HepG2 (cell line): ENCODE measurements at regions not wholly inside any gene's neighbourhood (a gene's known extent, or its start where the extent isn't known, plus 50 kb on each side); places are given as distances from the start of the nearest gene placed in this dataset.

Experiments
- ATAC-seq: fragments of 200-7000 bp; cut with Tn5 transposase; 3 replicates; pipeline ENCODE4 v1.9.1; 2020; ENCODE audit warnings: mild to moderate bottlenecking, moderate library complexity
- BruUV-seq: library from RNA; stranded (reverse); fragments of 400-500 nt; replicated peaks from 2 replicates; lab custom pipeline; 2021; lab: Mats Ljungman, UMichigan
- CTCF ChIA-PET: fragments of 300-600 bp; formaldehyde crosslinking; extraction: SDS; loops from one replicate; lab custom pipeline; 2021; ENCODE audit warnings: low total read pairs, inconsistent platforms, low intra/inter-chr PET ratio; lab: Yijun Ruan, JAX
- POLR2A ChIA-PET: fragments of 350-600 bp; sonication (Branson Sonifier 250); formaldehyde crosslinking; loops from one replicate; lab custom pipeline; 2020; ENCODE audit warnings: antibody characterized with exemption, inconsistent platforms; lab: Yijun Ruan, JAX
- DNase-seq: peaks from one replicate; pipeline ENCODE4 v3.0.0-alpha.2; 2015; ENCODE audit warnings: low spot score
- FAIRE-seq: peaks from 3 replicates; lab custom pipeline; 2011; peaks lifted over from hg19 to GRCh38; lab: Jason Lieb, UNC
- H2AFZ ChIP-seq: one replicate; pipeline ENCODE4 v1.6.1; 2011; ENCODE audit warnings: low read length, inconsistent platforms
- H3K27ac ChIP-seq: fragments of 300-600 bp; 3 replicates; pipeline ENCODE4 v1.8.0; 2011; ENCODE audit warnings: mixed run types, mild to moderate bottlenecking, mixed read lengths, low read length, inconsistent platforms; ENCODE audit not compliant: insufficient read depth; ENCODE audit errors: extremely low read length
- H3K27me3 ChIP-seq, 2 experiments: fragments of 200-600 bp in 1 of 2; 2 replicates in 1 of 2; 3 replicates in 1 of 2; pipeline versions ENCODE4 v1.6.0 to v1.8.0; 2011; ENCODE audit warnings: low read length in 2 of 2, mild to moderate bottlenecking in 2 of 2, moderate library complexity in 2 of 2, inconsistent platforms in 1 of 2; ENCODE audit not compliant: insufficient read depth in 2 of 2, control insufficient read depth in 1 of 2
- H3K36me3 ChIP-seq, 2 experiments: fragments of 200-600 bp in 1 of 2; replicated peaks in 1 of 2; 2 replicates in 1 of 2; 3 replicates in 1 of 2; pipeline versions ENCODE4 v1.5.1 to v1.8.0; 2011; ENCODE audit warnings: low read length in 2 of 2, inconsistent platforms in 1 of 2; ENCODE audit not compliant: insufficient read depth in 2 of 2, control insufficient read depth in 1 of 2
- H3K4me1 ChIP-seq: 2 replicates; pipeline ENCODE4 v1.5.1; 2012; ENCODE audit warnings: low read length, inconsistent platforms; ENCODE audit not compliant: insufficient read depth
- H3K4me2 ChIP-seq: 2 replicates; pipeline ENCODE4 v1.6.0; 2011; ENCODE audit warnings: low read depth, low read length, inconsistent platforms
- H3K4me3 ChIP-seq, 3 experiments: fragments of 200-600 bp in 1 of 3; sonication (generic), shearing (Covaris generic) in 1 of 3; replicated peaks in 1 of 3; 2 replicates each; pipeline ENCODE4 v1.5.1; 2011 to 2016; ENCODE audit warnings: low read length in 3 of 3, inconsistent platforms in 2 of 3, low read depth in 2 of 3, mild to moderate bottlenecking in 2 of 3, control low read depth in 1 of 3, mixed read lengths in 1 of 3; ENCODE audit not compliant: insufficient read depth in 1 of 3
- H3K79me2 ChIP-seq: one replicate; pipeline ENCODE4 v1.6.1; 2011; ENCODE audit warnings: low read length, inconsistent platforms; ENCODE audit not compliant: insufficient read depth
- H3K9ac ChIP-seq: 2 replicates; pipeline ENCODE4 v1.6.0; 2011; ENCODE audit warnings: mild to moderate bottlenecking, low read depth, low read length, inconsistent platforms; ENCODE audit not compliant: insufficient read depth
- H3K9me3 ChIP-seq: 2 replicates; pipeline ENCODE4 v1.5.1; 2012; ENCODE audit warnings: mild to moderate bottlenecking, low read length
- H4K20me1 ChIP-seq: 2 replicates; pipeline ENCODE4 v1.6.0; 2011; ENCODE audit warnings: inconsistent platforms, mild to moderate bottlenecking, low read length, moderate library complexity; ENCODE audit not compliant: insufficient read depth
- CEBPB ChIP-seq: IDR thresholded peaks from 2 replicates; pipeline ENCODE4 v1.6.1; 2011; ENCODE audit warnings: low read depth, low read length, improper control_type of control experiment, borderline replicate concordance
- KLF11 ChIP-seq: IDR thresholded peaks from 2 replicates; pipeline ENCODE4 v1.6.1; 2016; ENCODE audit warnings: missing compliant biosample characterization
- NFE2L1 ChIP-seq: sonication (generic); formaldehyde crosslinking; IDR thresholded peaks from 2 replicates; pipeline ENCODE4 v1.4.0; 2020; ENCODE audit warnings: missing genetic modification reagents, mild to moderate bottlenecking, borderline replicate concordance
- POGK ChIP-seq: sonication (generic); formaldehyde crosslinking; conservative IDR thresholded peaks from 2 replicates; pipeline ENCODE4 v1.8.0; 2022; ENCODE audit warnings: mild to moderate bottlenecking, moderate library complexity, missing genetic modification reagents
- RFXAP ChIP-seq: sonication (generic); formaldehyde crosslinking; IDR thresholded peaks from 2 replicates; pipeline ENCODE4 v1.4.0; 2020; ENCODE audit warnings: missing genetic modification reagents, borderline replicate concordance
- TAF15 ChIP-seq: fragments of 200-400 bp; formaldehyde crosslinking; IDR thresholded peaks from one replicate; pipeline ENCODE4 v1.6.1; 2018; ENCODE audit warnings: mild to moderate bottlenecking, low read depth, low read length; ENCODE audit not compliant: poor library complexity, severe bottlenecking
- ZNF318 ChIP-seq: sonication (generic); formaldehyde crosslinking; IDR thresholded peaks from 2 replicates; pipeline ENCODE4 v1.4.0; 2020; ENCODE audit warnings: mild to moderate bottlenecking, missing genetic modification reagents
- ZNF383 ChIP-seq: sonication (generic); formaldehyde crosslinking; IDR thresholded peaks from 2 replicates; pipeline ENCODE4 v1.4.0; 2020; ENCODE audit warnings: missing genetic modification reagents, mild to moderate bottlenecking, borderline replicate concordance
- ZNF781 ChIP-seq: sonication (generic); formaldehyde crosslinking; IDR thresholded peaks from 2 replicates; pipeline ENCODE4 v1.5.1; 2020; ENCODE audit warnings: borderline replicate concordance, mild to moderate bottlenecking, missing genetic modification reagents; ENCODE audit errors: not compliant biosample characterization
- ZSCAN9 ChIP-seq: IDR thresholded peaks from 2 replicates; pipeline ENCODE4 v1.6.1; 2016; ENCODE audit warnings: borderline replicate concordance
- WGBS: methylation state at CpG from one replicate; pipeline ENCODE4 v1.1.6; 2017; ENCODE audit warnings: low lambda C conversion rate; 5-methylcytosine and 5-hydroxymethylcytosine counted together
- in situ Hi-C: cut with HindIII; loops from 2 replicates; pipeline ENCODE4 v1.10.0; 2017; ENCODE audit warnings: low pct_unique_long_range_greater_than_20kb; ENCODE audit not compliant: extremely low pct_ligation_motif_present
- intact Hi-C: fragments of 100-400 bp; cut with micrococcal nuclease; formaldehyde crosslinking; loops from one replicate; pipeline ENCODE4 v1.10.0; 2022; ENCODE audit not compliant: unreplicated experiment
- TF ChIP-seq, protein P1 (sequence below): sonication (generic); formaldehyde crosslinking; IDR thresholded peaks from 2 replicates; pipeline ENCODE4 v1.4.0; 2020; ENCODE audit warnings: missing genetic modification reagents
- TF ChIP-seq, protein P2 (sequence below): sonication (generic); formaldehyde crosslinking; IDR thresholded peaks from 2 replicates; pipeline ENCODE4 v1.4.0; 2020; ENCODE audit warnings: mild to moderate bottlenecking, missing genetic modification reagents

- Histone ChIP-seq H3K4me1 (no peaks in the 10 kb centered on the region), H4K20me1 (no peaks in the 10 kb centered on the region), H3K9ac (no peak overlapping the region), H2AFZ (no peak overlapping the region), H3K27me3 (no peaks in the 10 kb centered on the region), H3K9me3 (no peaks in the 10 kb centered on the region), H3K36me3 (no peaks in the 10 kb centered on the region), H3K4me2 (no peak overlapping the region), H3K4me3 (no peak overlapping the region), H3K27ac (no peak overlapping the region), H3K79me2 (no peaks in the 10 kb centered on the region)
- no peak for FAIRE-seq
- no peak for ATAC-seq
- intact Hi-C loops = no loop called here
- in situ Hi-C loops = no loop called here
- ChIA-PET CTCF (no interaction called here), POLR2A (no interaction called here)
- BruUV-seq = no TSS peak
- no peak for DNase-seq
- WGBS = 44% methylated on average over 4 of the region's 4 CpGs
- TF ChIP-seq, protein P1, sequence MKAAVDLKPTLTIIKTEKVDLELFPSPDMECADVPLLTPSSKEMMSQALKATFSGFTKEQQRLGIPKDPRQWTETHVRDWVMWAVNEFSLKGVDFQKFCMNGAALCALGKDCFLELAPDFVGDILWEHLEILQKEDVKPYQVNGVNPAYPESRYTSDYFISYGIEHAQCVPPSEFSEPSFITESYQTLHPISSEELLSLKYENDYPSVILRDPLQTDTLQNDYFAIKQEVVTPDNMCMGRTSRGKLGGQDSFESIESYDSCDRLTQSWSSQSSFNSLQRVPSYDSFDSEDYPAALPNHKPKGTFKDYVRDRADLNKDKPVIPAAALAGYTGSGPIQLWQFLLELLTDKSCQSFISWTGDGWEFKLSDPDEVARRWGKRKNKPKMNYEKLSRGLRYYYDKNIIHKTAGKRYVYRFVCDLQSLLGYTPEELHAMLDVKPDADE (CRISPR knock-in tag) = no peak
- TF ChIP-seq CEBPB = no peak
- no peak for TF ChIP-seq TAF15
- TF ChIP-seq NFE2L1 (CRISPR knock-in tag) = no peak
- no peak for TF ChIP-seq ZNF383 (CRISPR knock-in tag)
- TF ChIP-seq, protein P2, sequence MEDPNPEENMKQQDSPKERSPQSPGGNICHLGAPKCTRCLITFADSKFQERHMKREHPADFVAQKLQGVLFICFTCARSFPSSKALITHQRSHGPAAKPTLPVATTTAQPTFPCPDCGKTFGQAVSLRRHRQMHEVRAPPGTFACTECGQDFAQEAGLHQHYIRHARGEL (CRISPR knock-in tag) = no peak
- no peak for TF ChIP-seq RFXAP (CRISPR knock-in tag)
- no peak for TF ChIP-seq ZNF318 (CRISPR knock-in tag)
- TF ChIP-seq ZSCAN9 (CRISPR knock-in tag) = no peak
- TF ChIP-seq KLF11 (CRISPR knock-in tag) = no peak
- no peak for TF ChIP-seq POGK (CRISPR knock-in tag)
- no peak for TF ChIP-seq ZNF781 (CRISPR knock-in tag)
Measured at GRCh38 chr7:113188396-113188795, 70.0 kb upstream of the SMIM30 start.
